Neural cell (in vitro differentiated cells): ENCODE measurements at regions not wholly inside any gene's neighbourhood (a gene's known extent, or its start where the extent isn't known, plus 50 kb on each side); places are given as distances from the start of the nearest gene placed in this dataset.
"Not testable (repeated sequence)": the region's sequence is repeated elsewhere in the genome, so short reads cannot be mapped to it uniquely, and the experiment has no call there.

Experiments
- H2AFZ ChIP-seq: fragments of 200-600, 300-800 bp; sonication (generic), shearing (Covaris generic); 2 replicates; pipeline ENCODE4 v1.6.0; 2014; ENCODE audit warnings: low read depth, mild to moderate bottlenecking, antibody characterized with exemption, low read length, moderate library complexity
- H3F3A ChIP-seq: fragments of 200-600 bp; shearing (Covaris generic); 2 replicates; pipeline ENCODE4 v1.6.1; 2016; ENCODE audit warnings: mild to moderate bottlenecking, moderate library complexity, mixed read lengths, antibody characterized with exemption, low read length; ENCODE audit not compliant: insufficient read depth, poor library complexity, severe bottlenecking
- H3K27ac ChIP-seq: fragments of 200-600, 300-800 bp; sonication (generic), shearing (Covaris generic); 2 replicates; pipeline ENCODE4 v1.5.1; 2014; ENCODE audit warnings: mild to moderate bottlenecking, low read length, moderate library complexity
- H3K27me3 ChIP-seq: fragments of 300-800, 200-600 bp; sonication (generic), shearing (Covaris generic); 2 replicates; pipeline ENCODE4 v1.6.0; 2014; ENCODE audit warnings: mild to moderate bottlenecking, low read depth, low read length, moderate library complexity; ENCODE audit not compliant: insufficient read depth
- H3K36me3 ChIP-seq: fragments of 300-800, 200-600 bp; sonication (generic), shearing (Covaris generic); 2 replicates; pipeline ENCODE4 v1.5.1; 2014; ENCODE audit warnings: mild to moderate bottlenecking, antibody characterized with exemption, low read length, moderate library complexity; ENCODE audit not compliant: insufficient read depth
- H3K4me2 ChIP-seq: fragments of 300-800, 200-600 bp; sonication (generic), shearing (Covaris generic); 2 replicates; pipeline ENCODE4 v1.6.0; 2014; ENCODE audit warnings: mild to moderate bottlenecking, low read length
- H3K4me3 ChIP-seq: fragments of 300-800, 200-600 bp; sonication (generic), shearing (Covaris generic); 2 replicates; pipeline ENCODE4 v1.5.1; 2014; ENCODE audit warnings: mild to moderate bottlenecking, low read length, moderate library complexity
- H3K79me2 ChIP-seq: fragments of 200-600 bp; shearing (Covaris generic); replicated peaks from 2 replicates; pipeline ENCODE4 v1.6.0; 2014; ENCODE audit warnings: mild to moderate bottlenecking, low read length, moderate library complexity; ENCODE audit not compliant: insufficient read depth
- H3K9ac ChIP-seq: fragments of 300-800, 200-600 bp; sonication (generic), shearing (Covaris generic); 2 replicates; pipeline ENCODE4 v1.6.1; 2016; ENCODE audit warnings: mild to moderate bottlenecking, low read length, mixed read lengths
- H3K9me2 ChIP-seq: fragments of 200-600 bp; shearing (Covaris generic); 2 replicates; pipeline ENCODE4 v1.6.1; 2016; ENCODE audit warnings: mild to moderate bottlenecking, low read length, mixed read lengths; ENCODE audit not compliant: insufficient read depth
- H3K9me3 ChIP-seq: fragments of 200-600, 300-800 bp; sonication (generic), shearing (Covaris generic); 2 replicates; pipeline ENCODE4 v1.6.1; 2016; ENCODE audit warnings: mild to moderate bottlenecking, mixed run types, low read length, moderate library complexity, mixed read lengths
- H4K20me1 ChIP-seq: fragments of 200-600 bp; shearing (Covaris generic); 2 replicates; pipeline ENCODE4 v1.6.1; 2016; ENCODE audit warnings: mild to moderate bottlenecking, mixed run types; ENCODE audit not compliant: insufficient read depth
- CTCF ChIP-seq: fragments of 450-650 bp; IDR thresholded peaks from 2 replicates; pipeline ENCODE4 v1.5.1; 2014; ENCODE audit warnings: antibody characterized with exemption, mild to moderate bottlenecking, moderate library complexity; ENCODE audit not compliant: poor library complexity, severe bottlenecking
- MXI1 ChIP-seq: fragments of 450-650 bp; conservative IDR thresholded peaks from 2 replicates; pipeline ENCODE4 v1.6.1; 2014; ENCODE audit warnings: antibody characterized with exemption, mild to moderate bottlenecking; ENCODE audit not compliant: poor library complexity, severe bottlenecking
- REST ChIP-seq: IDR thresholded peaks from 2 replicates; pipeline ENCODE4 v1.6.1; 2012; ENCODE audit warnings: borderline replicate concordance
- SMC3 ChIP-seq: fragments of 450-650 bp; conservative IDR thresholded peaks from 2 replicates; pipeline ENCODE4 v1.6.1; 2014; ENCODE audit warnings: antibody characterized with exemption, mild to moderate bottlenecking, moderate library complexity; ENCODE audit not compliant: poor library complexity
- TAF1 ChIP-seq: IDR thresholded peaks from 2 replicates; pipeline ENCODE4 v1.6.1; 2012; ENCODE audit warnings: low read depth

GRCh38 chr3:125715651-125716050 is 120.4 kb upstream of the OSBPL11 start:
- TF ChIP-seq SMC3: no peak
- TF ChIP-seq CTCF: no peak
- TF ChIP-seq TAF1: no peak
- TF ChIP-seq MXI1: no peak
- no peak for TF ChIP-seq REST
- no peak overlapping the region for H2AFZ ChIP-seq
- H3K4me3 ChIP-seq: no peak overlapping the region
- no peaks in the 10 kb centered on the region for H3K27me3 ChIP-seq
- no peak overlapping the region for H3K4me2 ChIP-seq
- H3K9me3 ChIP-seq: no peaks in the 10 kb centered on the region
- no peaks in the 10 kb centered on the region for H3K79me2 ChIP-seq
- no peaks in the 10 kb centered on the region for H3F3A ChIP-seq
- H3K9me2 ChIP-seq: no peaks in the 10 kb centered on the region
- no peak overlapping the region for H3K9ac ChIP-seq
- no peaks in the 10 kb centered on the region for H3K36me3 ChIP-seq
- no peaks in the 10 kb centered on the region for H4K20me1 ChIP-seq
- no peak overlapping the region for H3K27ac ChIP-seq

GRCh38 chr3:125732151-125732550 is 136.9 kb upstream of the OSBPL11 start:
- H3K79me2 ChIP-seq, H3K9me3 ChIP-seq, H3K4me3 ChIP-seq, H3K4me2 ChIP-seq, H3K9ac ChIP-seq, H3K9me2 ChIP-seq, H4K20me1 ChIP-seq, H3K36me3 ChIP-seq, H2AFZ ChIP-seq, H3K27ac ChIP-seq, H3K27me3 ChIP-seq, H3F3A ChIP-seq: not testable (repeated sequence)

- H3F3A ChIP-seq, H2AFZ ChIP-seq, H3K36me3 ChIP-seq, H4K20me1 ChIP-seq, H3K4me3 ChIP-seq, H3K27ac ChIP-seq, H3K4me2 ChIP-seq, H3K9me2 ChIP-seq, H3K9ac ChIP-seq, H3K27me3 ChIP-seq, H3K79me2 ChIP-seq, H3K9me3 ChIP-seq: not testable (repeated sequence)
Measured at GRCh38 chr3:125741991-125742718, 146.9 kb upstream of the OSBPL11 start.

GRCh38 chr3:125742845-125743244 is 147.5 kb upstream of the OSBPL11 start:
- not testable (repeated sequence) for H3K79me2 ChIP-seq, H3K9ac ChIP-seq, H3K4me2 ChIP-seq, H3K36me3 ChIP-seq, H3F3A ChIP-seq, H3K4me3 ChIP-seq, H3K27me3 ChIP-seq, H3K9me2 ChIP-seq, H4K20me1 ChIP-seq, H3K9me3 ChIP-seq, H2AFZ ChIP-seq, H3K27ac ChIP-seq

- H3K36me3 ChIP-seq, H3K79me2 ChIP-seq, H3K9me2 ChIP-seq, H3F3A ChIP-seq, H3K27ac ChIP-seq, H3K9ac ChIP-seq, H3K4me2 ChIP-seq, H4K20me1 ChIP-seq, H3K4me3 ChIP-seq, H3K9me3 ChIP-seq, H2AFZ ChIP-seq, H3K27me3 ChIP-seq: not testable (repeated sequence)
Measured at GRCh38 chr3:125757050-125757449, 161.8 kb upstream of the OSBPL11 start.

GRCh38 chr3:125758641-125759130 is 163.4 kb upstream of the OSBPL11 start:
- not testable (repeated sequence) for H3K27ac ChIP-seq, H4K20me1 ChIP-seq, H3K9me3 ChIP-seq, H3K9ac ChIP-seq, H3K4me2 ChIP-seq, H3K36me3 ChIP-seq, H3K27me3 ChIP-seq, H2AFZ ChIP-seq, H3K4me3 ChIP-seq, H3K9me2 ChIP-seq, H3F3A ChIP-seq, H3K79me2 ChIP-seq
